ENCODE measurements at regions not wholly inside any gene's neighbourhood (a gene's known extent, or its start where the extent isn't known, plus 50 kb on each side); places are given as distances from the start of the nearest gene placed in this dataset.
A peak's percentile ranks its signal among the peaks of the same experiment; 100 is the strongest.

DNA sequence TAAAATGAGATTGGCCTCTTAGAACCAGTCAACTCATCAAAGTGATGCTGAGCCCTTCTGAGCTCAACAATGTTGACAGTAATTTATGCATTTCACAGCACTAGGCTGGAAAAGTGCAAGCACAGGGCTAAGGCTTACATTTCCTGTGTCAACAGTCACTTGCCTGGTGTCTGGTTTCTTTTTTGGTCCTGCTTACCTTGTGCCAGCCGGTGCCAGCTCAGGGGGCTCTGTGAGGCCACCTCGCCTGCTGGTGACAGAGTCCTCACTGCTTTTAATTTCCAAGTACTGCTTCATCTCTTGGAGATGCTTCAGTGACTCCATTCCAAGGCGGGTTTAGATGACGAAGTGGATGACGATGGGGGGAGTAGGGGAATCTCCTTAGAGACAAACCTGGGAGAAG is 53.1 kb upstream of the KCNA1 start:
- ATAC-seq (no peak), DNase-seq (no peak)
- intact Hi-C loops (cut with DNase I): loop anchor here (5.0 kb wide), 2 partner anchors 146 to 226 kb away; no protein-coding TSS in a partner anchor

DNA sequence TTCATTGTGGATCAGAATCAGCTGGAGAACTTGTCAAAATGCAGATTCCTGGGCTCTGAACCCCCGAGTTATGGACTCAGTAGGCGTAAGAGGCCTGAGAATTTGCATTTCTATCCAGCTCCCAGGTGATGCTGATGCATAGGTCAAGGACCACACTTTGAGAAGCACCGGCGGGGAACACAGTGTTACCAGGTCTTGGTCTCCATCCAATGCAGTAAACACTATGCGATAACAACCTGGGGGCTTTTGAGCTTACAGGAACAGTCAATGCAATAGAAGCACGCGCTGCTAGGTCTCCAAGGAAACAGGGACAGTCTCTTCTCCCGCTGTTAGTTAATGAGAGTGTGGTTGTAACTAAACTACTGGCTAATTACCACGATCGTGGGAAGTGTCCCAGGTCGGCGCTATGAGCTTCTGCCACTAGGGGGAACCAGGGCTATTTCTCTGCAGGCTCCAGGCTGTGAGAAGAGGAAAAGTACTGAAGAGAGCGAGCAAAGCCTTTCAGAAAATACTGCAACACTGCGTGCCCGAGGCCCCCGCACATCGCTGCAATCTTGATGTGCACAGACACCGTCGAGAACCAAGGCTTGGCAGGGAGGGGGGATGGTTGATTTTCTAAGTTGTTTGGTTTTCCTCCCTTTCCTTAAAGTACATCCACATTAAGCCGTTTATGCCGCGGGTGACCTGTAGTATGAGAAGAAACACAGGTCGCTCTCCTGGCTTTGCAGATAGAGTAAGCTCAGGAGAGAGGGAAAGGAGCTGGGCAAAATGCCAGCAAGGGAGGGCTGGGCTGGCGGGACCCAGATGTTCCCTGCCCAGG is 52.0 kb upstream of the KCNA1 start:
- DNase-seq: peak; percentile 77
- intact Hi-C loops (cut with DNase I): loop anchor here (1.0 to 5.0 kb wide), 3 partner anchors 145 to 225 kb away; no protein-coding TSS in a partner anchor

DNA sequence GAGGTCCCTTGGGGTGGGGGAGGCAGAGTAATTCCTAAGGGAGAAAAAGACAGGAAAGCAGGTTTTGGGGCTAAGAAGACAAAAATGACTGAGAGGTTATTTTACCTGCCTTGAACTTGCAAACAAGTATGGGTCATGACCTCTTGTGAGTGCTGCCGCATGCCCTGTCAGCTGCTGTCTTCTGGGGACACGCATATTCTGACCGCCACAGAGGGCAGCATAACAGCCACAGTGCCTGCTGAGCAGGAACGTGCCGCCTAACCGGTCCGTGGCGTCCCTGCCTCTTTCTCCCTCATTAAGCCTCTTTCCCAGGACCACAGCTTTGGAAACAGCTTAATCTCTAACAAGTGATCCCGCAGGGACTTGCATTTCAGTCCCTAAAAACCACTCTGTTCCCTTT is 51.3 kb upstream of the KCNA1 start:
- intact Hi-C loops (cut with DNase I): loop anchor here (5.0 kb wide), 2 partner anchors 144 to 224 kb away; no protein-coding TSS in a partner anchor
- no peak for DNase-seq
- ATAC-seq: peak; percentile 29 to 43

More for the DNA sequence above, 52.0 kb upstream of the KCNA1 start:
- peak; percentile 81 to 88 for ATAC-seq

DNA sequence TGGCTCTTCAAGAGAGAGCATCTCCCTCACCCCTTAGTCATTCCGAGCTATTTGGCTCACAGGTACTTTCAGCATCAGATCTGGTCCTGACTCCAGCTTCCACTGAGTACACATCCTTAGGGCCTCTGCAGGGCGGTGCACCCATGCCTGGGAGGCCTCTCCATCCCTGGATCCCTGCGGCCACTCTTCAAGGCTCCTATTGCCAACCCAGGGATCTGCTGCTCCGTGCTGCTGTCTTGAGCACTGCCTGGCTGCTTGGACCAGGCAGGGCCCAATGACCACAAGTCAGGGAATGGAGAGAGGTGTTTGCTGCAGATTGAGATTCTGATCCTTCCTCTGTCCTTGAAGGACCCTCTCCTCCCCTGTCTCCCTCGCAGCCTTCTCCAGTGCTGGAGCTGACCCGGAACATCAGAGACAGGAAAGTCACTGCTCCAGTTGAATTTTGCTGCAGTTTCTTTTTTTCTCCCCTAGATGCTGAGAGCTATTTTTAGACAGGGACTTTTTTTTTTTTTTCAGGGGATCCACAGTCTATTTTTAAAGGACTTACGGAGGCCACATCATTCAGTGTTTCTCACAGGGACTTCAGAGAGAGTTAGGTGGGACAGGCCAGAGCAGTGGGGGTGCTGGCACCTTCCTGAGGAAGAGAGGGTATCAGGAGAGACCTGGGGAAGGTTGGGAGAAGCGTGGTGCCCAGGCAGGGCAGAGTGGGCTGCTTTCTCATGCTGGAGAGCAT is 50.1 kb upstream of the KCNA1 start:
- DNase-seq: no peak
- ATAC-seq: peak in 1 of 2 donors; percentile 31
- intact Hi-C loops (cut with DNase I): loop anchor here (5.0 kb wide), 2 partner anchors 143 to 223 kb away; no protein-coding TSS in a partner anchor
